H9 (cell line): ENCODE measurements at regions not wholly inside any gene's neighbourhood (a gene's known extent, or its start where the extent isn't known, plus 50 kb on each side); places are given as distances from the start of the nearest gene placed in this dataset.

Experiments
- DNase-seq: peaks from one replicate; pipeline ENCODE4 v3.0.0-alpha.2; 2017
- H2AFZ ChIP-seq: one replicate; pipeline ENCODE4 v1.6.1; 2013; ENCODE audit warnings: mild to moderate bottlenecking, low read length, control low read depth, moderate library complexity
- H2AK5ac ChIP-seq: 2 replicates; pipeline ENCODE4 v1.6.1; 2013; ENCODE audit warnings: low read length, control low read depth, mixed read lengths; ENCODE audit not compliant: insufficient read length
- H2BK120ac ChIP-seq: one replicate; pipeline ENCODE4 v1.6.1; 2013; ENCODE audit warnings: low read depth, mild to moderate bottlenecking, low read length, control low read depth, inconsistent platforms; ENCODE audit not compliant: poor library complexity, severe bottlenecking
- H2BK12ac ChIP-seq: 2 replicates; pipeline ENCODE4 v1.6.1; 2013; ENCODE audit warnings: low read length, control low read depth, mixed read lengths, low read depth; ENCODE audit not compliant: insufficient read length
- H2BK15ac ChIP-seq: 2 replicates; pipeline ENCODE4 v1.6.1; 2013; ENCODE audit warnings: low read depth, low read length, control low read depth
- H2BK20ac ChIP-seq: one replicate; pipeline ENCODE4 v1.6.1; 2013; ENCODE audit warnings: low read depth, mild to moderate bottlenecking, low read length, control low read depth, inconsistent platforms; ENCODE audit not compliant: poor library complexity, severe bottlenecking
- H2BK5ac ChIP-seq: 2 replicates; pipeline ENCODE4 v1.6.1; 2013; ENCODE audit warnings: low read length, control low read depth, mixed read lengths; ENCODE audit not compliant: insufficient read length
- H3K14ac ChIP-seq: 2 replicates; pipeline ENCODE4 v1.6.1; 2013; ENCODE audit warnings: low read length, control low read depth; ENCODE audit not compliant: insufficient read depth
- H3K18ac ChIP-seq: 2 replicates; pipeline ENCODE4 v1.6.1; 2013; ENCODE audit warnings: low read depth, mild to moderate bottlenecking, mixed read lengths, low read length, control low read depth; ENCODE audit not compliant: insufficient read length
- H3K23ac ChIP-seq: 2 replicates; pipeline ENCODE4 v1.6.1; 2013; ENCODE audit warnings: low read length, control low read depth, mixed read lengths, low read depth; ENCODE audit not compliant: insufficient read length
- H3K23me2 ChIP-seq: 2 replicates; pipeline ENCODE4 v1.6.1; 2013; ENCODE audit warnings: low read depth, mild to moderate bottlenecking, mixed read lengths, low read length, control low read depth; ENCODE audit not compliant: insufficient read length, poor library complexity, severe bottlenecking
- H3K27ac ChIP-seq: 2 replicates; pipeline ENCODE4 v1.5.1; 2013; ENCODE audit warnings: low read length, control low read depth, mixed read lengths, low read depth; ENCODE audit not compliant: insufficient read length
- H3K27me3 ChIP-seq: 2 replicates; pipeline ENCODE4 v1.6.1; 2013; ENCODE audit warnings: low read length, control low read depth, inconsistent platforms; ENCODE audit not compliant: insufficient read depth
- H3K4ac ChIP-seq: 2 replicates; pipeline ENCODE4 v1.6.1; 2013; ENCODE audit warnings: low read depth, mild to moderate bottlenecking, control low read depth, inconsistent platforms, low read length, moderate library complexity
- H3K4me1 ChIP-seq: 2 replicates; pipeline ENCODE4 v1.6.1; 2013; ENCODE audit warnings: low read length, control low read depth, inconsistent platforms; ENCODE audit not compliant: insufficient read depth
- H3K4me2 ChIP-seq: 2 replicates; pipeline ENCODE4 v1.6.1; 2013; ENCODE audit warnings: low read length, control low read depth, mixed read lengths; ENCODE audit not compliant: insufficient read length, insufficient read depth
- H3K56ac ChIP-seq: 2 replicates; pipeline ENCODE4 v1.6.1; 2013; ENCODE audit warnings: low read depth, mild to moderate bottlenecking, mixed read lengths, low read length, control low read depth; ENCODE audit not compliant: insufficient read length
- H3K79me1 ChIP-seq: 2 replicates; pipeline ENCODE4 v1.6.1; 2013; ENCODE audit warnings: low read depth, mild to moderate bottlenecking, moderate library complexity, low read length, control low read depth, inconsistent platforms; ENCODE audit not compliant: insufficient read depth, poor library complexity, severe bottlenecking
- H3K79me2 ChIP-seq: 2 replicates; pipeline ENCODE4 v1.6.1; 2013; ENCODE audit warnings: low read length, control low read depth, inconsistent platforms; ENCODE audit not compliant: insufficient read depth
- H3K9ac ChIP-seq: 2 replicates; pipeline ENCODE4 v1.6.1; 2013; ENCODE audit warnings: low read length, control low read depth, mixed read lengths; ENCODE audit not compliant: insufficient read length; ENCODE audit errors: extremely low read depth
- H3K9me3 ChIP-seq: one replicate; pipeline ENCODE4 v1.6.1; 2013; ENCODE audit warnings: low read depth, low read length, inconsistent platforms; ENCODE audit not compliant: control insufficient read depth
- H3T11ph ChIP-seq: one replicate; pipeline ENCODE4 v1.6.1; 2013; ENCODE audit warnings: mild to moderate bottlenecking, low read length, control low read depth, inconsistent platforms
- H4K20me1 ChIP-seq: one replicate; pipeline ENCODE4 v1.6.1; 2013; ENCODE audit not compliant: control insufficient read depth, insufficient read length, insufficient read depth
- H4K5ac ChIP-seq: 2 replicates; pipeline ENCODE4 v1.6.1; 2013; ENCODE audit warnings: low read depth, mild to moderate bottlenecking, mixed read lengths, low read length, control low read depth; ENCODE audit not compliant: insufficient read length
- H4K8ac ChIP-seq: replicated peaks from 2 replicates; pipeline ENCODE4 v1.6.1; 2013; ENCODE audit warnings: low read length, control low read depth, mixed read lengths, low read depth; ENCODE audit not compliant: insufficient read length
- H4K91ac ChIP-seq: 2 replicates; pipeline ENCODE4 v1.6.1; 2013; ENCODE audit warnings: low read depth, mild to moderate bottlenecking, moderate library complexity, mixed read lengths, low read length, control low read depth; ENCODE audit not compliant: insufficient read length
- H3K27ac Mint-ChIP-seq, 3 experiments: 2 replicates in 2 of 3; 3 replicates in 1 of 3; pipeline ENCODE4 v1.8.0; 2020 to 2021; ENCODE audit warnings: mixed read lengths in 3 of 3, mild to moderate bottlenecking in 1 of 3, moderate library complexity in 1 of 3
- H3K27me3 Mint-ChIP-seq: 2 replicates; pipeline ENCODE4 v1.8.0; 2021; ENCODE audit warnings: low read depth, mild to moderate bottlenecking, moderate library complexity, mixed read lengths
- H3K36me3 Mint-ChIP-seq, 3 experiments: 2 replicates in 2 of 3; 3 replicates in 1 of 3; pipeline ENCODE4 v1.8.0; 2020 to 2021; ENCODE audit warnings: low read depth in 3 of 3, mixed read lengths in 3 of 3; ENCODE audit not compliant: insufficient read depth in 1 of 3
- H3K4me1 Mint-ChIP-seq, 2 experiments: 2 replicates each; pipeline ENCODE4 v1.8.0; 2020; ENCODE audit warnings: mixed read lengths in 2 of 2
- H3K4me3 Mint-ChIP-seq, 2 experiments: 2 replicates in 1 of 2; 3 replicates in 1 of 2; pipeline ENCODE4 v1.8.0; 2020 to 2021; ENCODE audit warnings: mild to moderate bottlenecking in 2 of 2, mixed read lengths in 2 of 2, moderate library complexity in 1 of 2
- H3K9me3 Mint-ChIP-seq, 2 experiments: 2 replicates in 1 of 2; 3 replicates in 1 of 2; pipeline ENCODE4 v1.8.0; 2020; ENCODE audit warnings: mild to moderate bottlenecking in 2 of 2, mixed read lengths in 2 of 2, moderate library complexity in 1 of 2
- CTCF ChIP-seq: fragments of 200-600 bp; sonication (generic); conservative IDR thresholded peaks from 3 replicates; pipeline ENCODE4 v1.8.0; 2021; ENCODE audit warnings: antibody characterized with exemption, mild to moderate bottlenecking
- WGBS: extraction: QIAGEN DNeasy Blood & Tissue Kit; methylation state at CpG from one replicate; pipeline ENCODE4 v1.1.7; 2013; ENCODE audit warnings: missing lambda C conversion rate, low lambda C conversion rate, mixed read lengths; ENCODE audit not compliant: insufficient read length; ENCODE audit errors: extremely low coverage; 5-methylcytosine and 5-hydroxymethylcytosine counted together

GRCh38 chrX:1914606-1915365 is 299.9 kb downstream of the ASMT start:
- peaks cover 12% of the 10 kb centered on the region for H3K27me3 Mint-ChIP-seq
- peak; percentile 47 for DNase-seq
- no peaks in the 10 kb centered on the region for H3K23me2 ChIP-seq
- H4K20me1 ChIP-seq, result no peaks in the 10 kb centered on the region
- H3K79me1 ChIP-seq, result no peaks in the 10 kb centered on the region
- no peaks in the 10 kb centered on the region; a peak in 1 of 7 replicates for H3K36me3 Mint-ChIP-seq
- no peak overlapping the region for H3T11ph ChIP-seq
- peak overlapping the region in 2 of 3 experiments; percentile 59 to 71; a peak in 6 of 7 replicates for H3K27ac Mint-ChIP-seq
- no peak overlapping the region for H3K14ac ChIP-seq
- no peak overlapping the region for H3K9ac ChIP-seq
- H2AK5ac ChIP-seq, result no peak overlapping the region
- H4K5ac ChIP-seq, result no peak overlapping the region
- no peak overlapping the region for H2BK120ac ChIP-seq
- H3K23ac ChIP-seq, result no peak overlapping the region
- H3K4ac ChIP-seq, result no peak overlapping the region
- H3K27ac ChIP-seq, result no peak overlapping the region
- no peak overlapping the region for H3K4me3 Mint-ChIP-seq
- TF ChIP-seq CTCF, result no peak
- H3K27me3 ChIP-seq, result no peaks in the 10 kb centered on the region
- no peaks in the 10 kb centered on the region for H3K79me2 ChIP-seq
- no peak overlapping the region for H3K56ac ChIP-seq
- H2BK5ac ChIP-seq, result no peak overlapping the region
- H2BK20ac ChIP-seq, result no peak overlapping the region
- no peaks in the 10 kb centered on the region for H3K9me3 Mint-ChIP-seq
- H3K9me3 ChIP-seq, result no peaks in the 10 kb centered on the region
- H3K4me2 ChIP-seq, result no peak overlapping the region
- H3K4me1 ChIP-seq, result no peaks in the 10 kb centered on the region
- no peak overlapping the region for H4K91ac ChIP-seq
- H2BK12ac ChIP-seq, result no peak overlapping the region
- peaks cover 7 to 20% of the 10 kb centered on the region in 2 experiments for H3K4me1 Mint-ChIP-seq
- H2BK15ac ChIP-seq, result no peak overlapping the region
- no peak overlapping the region for H4K8ac ChIP-seq
- no peak overlapping the region for H2AFZ ChIP-seq
- no CpG with 5 or more reads among the region's 23 CpGs for WGBS
- H3K18ac ChIP-seq, result no peak overlapping the region
